ENCODE measurements at regions not wholly inside any gene's neighbourhood (a gene's known extent, or its start where the extent isn't known, plus 50 kb on each side); places are given as distances from the start of the nearest gene placed in this dataset.
"Not testable (repeated sequence)": the region's sequence is repeated elsewhere in the genome, so short reads cannot be mapped to it uniquely, and the experiment has no call there.

DNA sequence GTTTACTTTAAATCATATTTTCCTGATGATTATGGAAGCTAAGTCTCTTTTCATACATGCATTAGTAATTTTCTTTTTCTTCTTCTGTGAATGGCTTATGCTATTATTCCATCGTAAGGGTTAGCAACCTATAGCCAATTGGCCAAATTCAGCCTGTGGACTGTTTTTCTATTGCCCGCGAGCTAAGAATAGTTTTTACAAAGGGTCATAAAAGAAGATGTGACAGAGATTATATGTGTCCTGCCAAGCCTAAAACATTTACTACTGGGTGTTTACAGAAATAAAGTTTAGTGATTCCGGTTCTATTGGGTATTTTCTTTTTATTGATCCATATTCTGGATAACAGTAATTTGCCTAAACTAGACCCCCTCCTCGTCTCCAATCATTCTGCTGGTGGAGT is 268.8 kb upstream of the DIO3 start:
- Histone ChIP-seq H3K36me3 (replicated peaks; ENCODE audit: low read depth, low read length) (no peaks in the 10 kb centered on the region), H3K4me1 (ENCODE audit: low read length) (no peaks in the 10 kb centered on the region), H3K27me3 (ENCODE audit: low read depth, low read length) (no peaks in the 10 kb centered on the region), H3K4me3 (ENCODE audit: low read length) (no peak overlapping the region), H3K4me2 (ENCODE audit: low read length) (no peak overlapping the region), H4K20me1 (ENCODE audit: insufficient read depth, low read length) (no peaks in the 10 kb centered on the region), H2AFZ (ENCODE audit: low read depth, low read length) (no peak overlapping the region), H3K27ac (ENCODE audit: low read length) (no peak overlapping the region), H3K9me3 (ENCODE audit: insufficient read depth, low read length) (no peaks in the 10 kb centered on the region), H3K79me2 (ENCODE audit: low read length) (no peaks in the 10 kb centered on the region), H3K9ac (ENCODE audit: low read length) (no peak overlapping the region)
- TF ChIP-seq EZH2phosphoT487 (IDR thresholded peaks at IDR 0.05; ENCODE audit: low read depth) = no peak
- TF ChIP-seq, protein P1, sequence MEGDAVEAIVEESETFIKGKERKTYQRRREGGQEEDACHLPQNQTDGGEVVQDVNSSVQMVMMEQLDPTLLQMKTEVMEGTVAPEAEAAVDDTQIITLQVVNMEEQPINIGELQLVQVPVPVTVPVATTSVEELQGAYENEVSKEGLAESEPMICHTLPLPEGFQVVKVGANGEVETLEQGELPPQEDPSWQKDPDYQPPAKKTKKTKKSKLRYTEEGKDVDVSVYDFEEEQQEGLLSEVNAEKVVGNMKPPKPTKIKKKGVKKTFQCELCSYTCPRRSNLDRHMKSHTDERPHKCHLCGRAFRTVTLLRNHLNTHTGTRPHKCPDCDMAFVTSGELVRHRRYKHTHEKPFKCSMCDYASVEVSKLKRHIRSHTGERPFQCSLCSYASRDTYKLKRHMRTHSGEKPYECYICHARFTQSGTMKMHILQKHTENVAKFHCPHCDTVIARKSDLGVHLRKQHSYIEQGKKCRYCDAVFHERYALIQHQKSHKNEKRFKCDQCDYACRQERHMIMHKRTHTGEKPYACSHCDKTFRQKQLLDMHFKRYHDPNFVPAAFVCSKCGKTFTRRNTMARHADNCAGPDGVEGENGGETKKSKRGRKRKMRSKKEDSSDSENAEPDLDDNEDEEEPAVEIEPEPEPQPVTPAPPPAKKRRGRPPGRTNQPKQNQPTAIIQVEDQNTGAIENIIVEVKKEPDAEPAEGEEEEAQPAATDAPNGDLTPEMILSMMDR (IDR thresholded peaks at IDR 0.05; ENCODE audit: low read depth, low read length) = no peak

DNA sequence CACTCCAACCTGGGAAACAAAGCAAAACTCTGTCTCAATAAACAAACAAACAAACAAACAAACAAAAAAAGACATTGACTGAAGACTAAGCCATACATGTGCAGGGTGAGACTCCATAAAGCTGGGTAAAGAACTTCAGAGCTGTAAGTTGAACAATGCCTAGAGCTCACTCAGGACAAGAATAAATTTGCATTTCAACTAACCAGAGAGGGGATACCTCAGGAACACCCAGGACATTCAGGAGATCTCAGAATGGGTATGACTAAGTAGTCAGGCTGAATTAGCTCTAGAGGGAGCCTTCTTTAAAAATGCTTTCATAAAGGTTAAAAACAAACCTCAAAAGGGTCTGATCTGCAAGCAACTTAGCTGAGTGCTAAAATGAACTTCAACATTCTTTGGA is 267.7 kb upstream of the DIO3 start:
- Histone ChIP-seq H3K79me2 (ENCODE audit: low read length) (no peaks in the 10 kb centered on the region), H3K4me2 (ENCODE audit: low read length) (no peak overlapping the region), H3K4me1 (ENCODE audit: low read length) (no peaks in the 10 kb centered on the region), H3K4me3 (ENCODE audit: low read length) (no peak overlapping the region), H3K27ac (ENCODE audit: low read length) (no peak overlapping the region), H3K27me3 (ENCODE audit: low read depth, low read length) (no peaks in the 10 kb centered on the region), H3K9ac (ENCODE audit: low read length) (no peak overlapping the region), H3K36me3 (replicated peaks; ENCODE audit: low read depth, low read length) (no peaks in the 10 kb centered on the region), H4K20me1 (ENCODE audit: insufficient read depth, low read length) (no peaks in the 10 kb centered on the region), H2AFZ (ENCODE audit: low read depth, low read length) (no peak overlapping the region), H3K9me3 (ENCODE audit: insufficient read depth, low read length) (no peaks in the 10 kb centered on the region)
- TF ChIP-seq, protein P1 (IDR thresholded peaks at IDR 0.05; ENCODE audit: low read depth, low read length) = no peak
- TF ChIP-seq EZH2phosphoT487 (IDR thresholded peaks at IDR 0.05; ENCODE audit: low read depth) = no peak

DNA sequence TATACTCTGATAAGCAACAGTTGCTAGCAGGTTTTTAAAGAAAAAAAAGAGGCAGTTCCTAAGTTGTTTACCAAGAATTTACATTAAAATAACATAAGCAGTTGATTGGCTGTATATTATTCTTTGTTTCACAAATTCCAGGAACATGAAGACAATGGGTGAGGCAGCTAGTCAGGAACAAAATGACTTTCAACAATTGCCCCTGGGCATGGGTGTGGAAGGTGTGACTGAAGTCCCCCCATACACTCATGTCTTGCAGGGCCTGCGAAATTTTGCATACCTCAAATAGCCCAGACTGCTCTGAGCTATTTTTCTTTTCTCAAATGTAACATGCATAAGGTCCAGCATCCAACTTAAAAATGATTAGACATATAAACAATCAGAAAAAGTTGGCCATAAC is 267.2 kb upstream of the DIO3 start:
- H3K27me3 ChIP-seq (ENCODE audit: low read depth, low read length) = no peaks in the 10 kb centered on the region
- H3K79me2 ChIP-seq (ENCODE audit: low read length) = no peaks in the 10 kb centered on the region
- no peaks in the 10 kb centered on the region for H3K4me1 ChIP-seq (ENCODE audit: low read length)
- TF ChIP-seq, protein P1 (IDR thresholded peaks at IDR 0.05; ENCODE audit: low read depth, low read length) = no peak
- TF ChIP-seq EZH2phosphoT487 (IDR thresholded peaks at IDR 0.05; ENCODE audit: low read depth) = no peak
- no peak overlapping the region for H3K9ac ChIP-seq (ENCODE audit: low read length)
- H3K9me3 ChIP-seq (ENCODE audit: insufficient read depth, low read length) = no peaks in the 10 kb centered on the region
- no peak overlapping the region for H2AFZ ChIP-seq (ENCODE audit: low read depth, low read length)
- H3K4me2 ChIP-seq (ENCODE audit: low read length) = no peak overlapping the region
- no peaks in the 10 kb centered on the region for H3K36me3 ChIP-seq (replicated peaks; ENCODE audit: low read depth, low read length)
- H3K27ac ChIP-seq (ENCODE audit: low read length) = no peak overlapping the region
- H3K4me3 ChIP-seq (ENCODE audit: low read length) = no peak overlapping the region
- H4K20me1 ChIP-seq (ENCODE audit: insufficient read depth, low read length) = no peaks in the 10 kb centered on the region

DNA sequence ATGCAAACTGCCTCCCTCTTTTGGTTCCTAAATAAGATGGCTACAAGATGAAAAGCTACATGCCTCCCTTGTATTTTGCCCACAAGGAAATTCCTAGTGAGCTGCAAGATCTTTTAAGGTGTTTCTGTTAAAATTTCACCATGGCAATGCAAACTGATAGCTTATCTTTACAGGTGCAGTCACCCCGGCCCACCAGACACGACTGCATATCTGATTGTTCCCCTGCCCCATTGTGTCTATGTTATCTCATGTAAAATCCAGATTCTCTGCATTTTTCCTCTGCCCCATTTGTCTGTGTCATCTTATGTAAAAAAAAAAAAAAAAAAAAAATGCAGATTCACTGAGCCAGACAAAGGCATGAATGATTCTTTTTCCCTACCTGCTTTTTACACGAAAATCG is 261.5 kb upstream of the DIO3 start:
- not testable (repeated sequence) for H3K36me3 ChIP-seq (replicated peaks; ENCODE audit: low read depth, low read length); H3K9me3 ChIP-seq (ENCODE audit: insufficient read depth, low read length); H2AFZ ChIP-seq (ENCODE audit: low read depth, low read length); H3K4me2 ChIP-seq (ENCODE audit: low read length); H3K27me3 ChIP-seq (ENCODE audit: low read depth, low read length); H3K27ac ChIP-seq (ENCODE audit: low read length); H4K20me1 ChIP-seq (ENCODE audit: insufficient read depth, low read length); H3K4me1 ChIP-seq (ENCODE audit: low read length); H3K9ac ChIP-seq (ENCODE audit: low read length); H3K79me2 ChIP-seq (ENCODE audit: low read length); H3K4me3 ChIP-seq (ENCODE audit: low read length)

DNA sequence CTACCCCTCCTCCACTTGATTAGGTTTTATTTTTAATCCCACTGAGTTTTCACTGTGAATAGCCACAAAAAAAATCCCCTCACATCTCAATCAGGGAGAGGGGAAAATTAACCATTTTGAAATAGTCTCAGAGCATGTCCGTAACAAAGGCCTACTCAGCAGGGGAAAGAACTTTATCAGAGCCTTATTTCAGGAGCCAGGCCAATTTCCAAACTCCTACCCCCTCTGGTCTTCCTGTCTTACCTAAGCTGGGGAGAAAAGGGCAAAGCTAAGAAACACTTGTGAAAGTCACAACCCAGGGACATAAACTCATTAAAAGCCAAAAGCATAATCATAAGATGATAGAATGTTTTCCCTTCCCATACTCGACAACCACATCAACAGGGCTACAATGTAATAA is 260.3 kb upstream of the DIO3 start:
- H3K27ac ChIP-seq (ENCODE audit: low read length) = no peak overlapping the region
- no peak overlapping the region for H3K4me3 ChIP-seq (ENCODE audit: low read length)
- no peak overlapping the region for H2AFZ ChIP-seq (ENCODE audit: low read depth, low read length)
- no peaks in the 10 kb centered on the region for H3K36me3 ChIP-seq (replicated peaks; ENCODE audit: low read depth, low read length)
- H4K20me1 ChIP-seq (ENCODE audit: insufficient read depth, low read length) = no peaks in the 10 kb centered on the region
- no peak overlapping the region for H3K9ac ChIP-seq (ENCODE audit: low read length)
- H3K9me3 ChIP-seq (ENCODE audit: insufficient read depth, low read length) = no peaks in the 10 kb centered on the region
- TF ChIP-seq, protein P1 (IDR thresholded peaks at IDR 0.05; ENCODE audit: low read depth, low read length) = no peak
- no peak for TF ChIP-seq EZH2phosphoT487 (IDR thresholded peaks at IDR 0.05; ENCODE audit: low read depth)
- no peaks in the 10 kb centered on the region for H3K79me2 ChIP-seq (ENCODE audit: low read length)
- H3K4me1 ChIP-seq (ENCODE audit: low read length) = no peaks in the 10 kb centered on the region
- H3K27me3 ChIP-seq (ENCODE audit: low read depth, low read length) = peaks cover 4% of the 10 kb centered on the region; the same call in 1 of the 2 replicates
- no peak overlapping the region for H3K4me2 ChIP-seq (ENCODE audit: low read length)

DNA sequence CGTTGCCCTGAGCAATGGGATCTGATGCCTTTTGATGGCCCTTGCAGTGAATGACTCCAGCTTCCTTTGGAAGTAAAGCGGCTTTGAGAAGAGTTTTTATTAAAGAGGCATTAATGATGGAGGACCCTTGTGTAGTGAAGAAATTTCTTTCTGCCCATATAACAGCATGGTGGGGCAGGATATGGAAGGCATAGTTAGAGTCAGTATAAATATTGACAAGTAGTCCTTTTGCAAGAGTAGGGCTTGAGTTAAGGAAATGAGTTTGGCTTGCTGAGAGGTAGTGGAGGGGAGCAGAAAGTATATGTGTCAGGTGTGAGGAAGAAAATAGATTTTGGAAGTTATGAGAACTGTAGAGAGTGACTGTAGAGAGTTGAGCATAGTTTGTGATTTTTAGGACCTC is 254.1 kb upstream of the DIO3 start:
- not testable (repeated sequence) for H3K4me3 ChIP-seq (ENCODE audit: low read length); H3K79me2 ChIP-seq (ENCODE audit: low read length); H3K4me1 ChIP-seq (ENCODE audit: low read length); H3K4me2 ChIP-seq (ENCODE audit: low read length); H3K36me3 ChIP-seq (replicated peaks; ENCODE audit: low read depth, low read length); H3K9me3 ChIP-seq (ENCODE audit: insufficient read depth, low read length); H4K20me1 ChIP-seq (ENCODE audit: insufficient read depth, low read length); H3K27ac ChIP-seq (ENCODE audit: low read length); H2AFZ ChIP-seq (ENCODE audit: low read depth, low read length); H3K9ac ChIP-seq (ENCODE audit: low read length); H3K27me3 ChIP-seq (ENCODE audit: low read depth, low read length)

DNA sequence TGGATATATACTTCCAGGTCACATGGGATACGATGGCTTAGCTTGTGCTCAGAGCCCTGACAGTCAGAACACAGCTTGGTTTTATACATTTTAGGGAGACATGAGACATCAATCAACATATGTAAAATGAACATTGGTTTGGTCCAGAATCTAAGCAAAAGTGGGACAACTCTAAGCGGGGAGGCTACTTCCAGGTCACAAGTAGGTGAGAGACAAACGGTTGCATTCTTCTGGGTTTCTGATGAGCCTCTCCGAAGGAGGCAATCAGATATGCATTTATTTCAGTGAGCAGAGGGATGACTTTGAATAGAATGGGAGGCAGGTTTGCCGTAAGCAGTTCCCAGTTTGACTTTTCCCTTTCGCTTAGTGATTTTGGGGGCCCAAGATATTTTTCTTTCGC is 250.1 kb upstream of the DIO3 start:
- not testable (repeated sequence) for H3K27ac ChIP-seq (ENCODE audit: low read length); H3K27me3 ChIP-seq (ENCODE audit: low read depth, low read length); H2AFZ ChIP-seq (ENCODE audit: low read depth, low read length); H3K36me3 ChIP-seq (replicated peaks; ENCODE audit: low read depth, low read length); H3K9me3 ChIP-seq (ENCODE audit: insufficient read depth, low read length); H3K4me2 ChIP-seq (ENCODE audit: low read length); H3K79me2 ChIP-seq (ENCODE audit: low read length); H3K4me1 ChIP-seq (ENCODE audit: low read length); H3K9ac ChIP-seq (ENCODE audit: low read length); H4K20me1 ChIP-seq (ENCODE audit: insufficient read depth, low read length); H3K4me3 ChIP-seq (ENCODE audit: low read length)

Measured in OCI-LY3 (cell line).